VCaP (cell line): ENCODE measurements at regions not wholly inside any gene's neighbourhood (a gene's known extent, or its start where the extent isn't known, plus 50 kb on each side); places are given as distances from the start of the nearest gene placed in this dataset.
"Not testable (repeated sequence)": the region's sequence is repeated elsewhere in the genome, so short reads cannot be mapped to it uniquely, and the experiment has no call there.

Source experiments
- H3K27ac ChIP-seq: fragments of 450-650 bp; 2 replicates; pipeline ENCODE4 v1.5.1; 2017
- CTCF ChIP-seq: fragments of 450-650 bp; conservative IDR thresholded peaks from 2 replicates; pipeline ENCODE4 v1.5.1; 2017; ENCODE audit warnings: mild to moderate bottlenecking, moderate library complexity

- no peak overlapping the region for H3K27ac ChIP-seq
- TF ChIP-seq CTCF: no peak
Observed at GRCh38 chr19:20482721-20483120, 82.9 kb downstream of the ZNF737 start.

GRCh38 chr19:20481736-20482135 is 83.8 kb downstream of the ZNF737 start:
- no peak overlapping the region for H3K27ac ChIP-seq
- TF ChIP-seq CTCF: no peak

- H3K27ac ChIP-seq: no peak overlapping the region
- no peak for TF ChIP-seq CTCF
Observed at GRCh38 chr19:20479483-20479882, 86.1 kb downstream of the ZNF737 start.

- H3K27ac ChIP-seq: no peak overlapping the region
- no peak for TF ChIP-seq CTCF
Observed at GRCh38 chr19:20478936-20479335, 86.6 kb downstream of the ZNF737 start.

GRCh38 chr19:20472854-20473253 is 92.7 kb downstream of the ZNF737 start:
- H3K27ac ChIP-seq: no peak overlapping the region
- no peak for TF ChIP-seq CTCF

GRCh38 chr19:20471431-20471830 is 94.2 kb downstream of the ZNF737 start:
- no peak for TF ChIP-seq CTCF
- H3K27ac ChIP-seq: no peak overlapping the region

GRCh38 chr19:20470345-20471135 is 95.0 kb downstream of the ZNF737 start:
- H3K27ac ChIP-seq: no peak overlapping the region
- no peak for TF ChIP-seq CTCF

GRCh38 chr19:20466638-20466990 is 99.0 kb downstream of the ZNF737 start:
- not testable (repeated sequence) for H3K27ac ChIP-seq

- H3K27ac ChIP-seq: not testable (repeated sequence)
Observed at GRCh38 chr19:20465922-20466637, 99.5 kb downstream of the ZNF737 start.
